ENCODE measurements at regions not wholly inside any gene's neighbourhood (a gene's known extent, or its start where the extent isn't known, plus 50 kb on each side); places are given as distances from the start of the nearest gene placed in this dataset.

DNA sequence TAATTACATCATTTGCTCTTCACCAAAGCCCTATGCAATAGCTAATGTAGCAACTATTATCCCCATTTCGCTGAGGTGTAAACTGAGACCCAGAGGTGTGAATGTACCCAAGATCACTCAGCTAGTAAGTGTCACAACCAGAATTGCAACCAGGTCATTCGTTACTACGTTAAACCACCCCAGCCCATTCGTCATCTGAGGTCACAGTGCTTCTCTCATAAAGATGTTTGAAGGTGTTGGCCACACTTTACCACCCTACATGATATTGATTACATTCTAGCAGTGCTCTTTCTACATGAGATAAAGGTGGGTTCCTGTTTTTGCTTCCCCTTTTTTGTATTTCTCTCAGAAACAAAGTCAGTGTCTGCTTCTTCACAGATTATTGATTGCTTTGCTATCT, 195.3 kb downstream of the ZBTB18 start:
- WGBS, 2 experiments: 93 to 94% methylated on average over 4 of the region's 4 CpGs
- Histone ChIP-seq H3K27ac (ENCODE audit: insufficient read depth, low read depth, low read length, poor library complexity, severe bottlenecking) (no peak overlapping the region), H3K36me3 (ENCODE audit: control insufficient read depth, insufficient read depth, low read length) (no peaks in the 10 kb centered on the region), H3K9me3 (ENCODE audit: control insufficient read depth, low read length) (no peaks in the 10 kb centered on the region), H3K4me1 (ENCODE audit: control insufficient read depth, insufficient read depth, low read length) (no peaks in the 10 kb centered on the region), H3K4me3 (ENCODE audit: insufficient read depth, low read depth, low read length) (no peak overlapping the region), H3K27me3 (ENCODE audit: control insufficient read depth, insufficient read depth, low read length, poor library complexity, severe bottlenecking) (no peaks in the 10 kb centered on the region)

DNA sequence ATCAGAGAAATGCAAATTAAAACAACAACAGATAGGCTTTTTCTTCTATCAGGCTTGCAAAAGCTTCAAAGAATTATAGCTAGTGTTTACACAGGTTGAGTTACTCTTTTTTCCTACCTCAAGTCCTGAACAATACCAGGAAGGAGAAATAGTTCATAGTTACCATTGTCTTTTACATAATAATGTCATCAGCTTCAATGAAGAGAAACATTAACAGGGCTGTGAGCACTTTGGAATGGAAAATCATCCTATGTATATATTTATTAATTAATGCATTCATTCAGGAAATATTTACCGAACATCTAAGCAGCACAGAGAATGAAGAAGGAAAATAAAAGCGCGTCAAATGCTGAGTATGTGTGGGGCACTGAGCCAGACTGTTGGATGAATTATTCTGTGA, 197.3 kb downstream of the ZBTB18 start:
- Histone ChIP-seq H3K9me3 (ENCODE audit: control insufficient read depth, low read length) (no peaks in the 10 kb centered on the region), H3K4me3 (ENCODE audit: insufficient read depth, low read depth, low read length) (no peak overlapping the region), H3K36me3 (ENCODE audit: control insufficient read depth, insufficient read depth, low read length) (no peaks in the 10 kb centered on the region), H3K4me1 (ENCODE audit: control insufficient read depth, insufficient read depth, low read length) (no peaks in the 10 kb centered on the region), H3K27ac (ENCODE audit: insufficient read depth, low read depth, low read length, poor library complexity, severe bottlenecking) (no peak overlapping the region), H3K27me3 (ENCODE audit: control insufficient read depth, insufficient read depth, low read length, poor library complexity, severe bottlenecking) (no peaks in the 10 kb centered on the region)
- 93 to 98% methylated on average over 3 of the region's 3 CpGs for WGBS, 2 experiments

DNA sequence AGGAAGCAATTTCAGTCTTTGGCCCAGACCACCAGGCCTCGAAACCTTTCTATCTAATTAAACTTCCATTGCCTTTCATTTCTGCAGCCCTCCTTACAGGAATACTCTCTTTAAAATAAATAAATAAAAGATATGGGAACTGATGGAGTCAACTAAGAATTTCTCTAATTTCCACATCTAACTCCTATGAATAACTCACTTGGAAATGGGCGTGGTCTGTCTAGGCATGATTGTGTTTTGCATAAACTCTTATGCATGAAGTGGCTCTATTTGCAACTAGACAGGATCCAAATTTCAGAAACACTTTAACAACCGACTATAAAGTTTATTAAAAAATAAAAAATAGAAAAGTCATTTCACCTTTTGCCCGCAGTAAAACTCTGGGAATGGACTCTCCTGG, 199.5 kb downstream of the ADSS2 start:
- H3K27ac ChIP-seq (ENCODE audit: insufficient read depth, low read depth, low read length, poor library complexity, severe bottlenecking): no peak overlapping the region
- no peaks in the 10 kb centered on the region for H3K27me3 ChIP-seq (ENCODE audit: control insufficient read depth, insufficient read depth, low read length, poor library complexity, severe bottlenecking)
- no peaks in the 10 kb centered on the region for H3K4me1 ChIP-seq (ENCODE audit: control insufficient read depth, insufficient read depth, low read length)
- H3K36me3 ChIP-seq (ENCODE audit: control insufficient read depth, insufficient read depth, low read length): no peaks in the 10 kb centered on the region
- H3K9me3 ChIP-seq (ENCODE audit: control insufficient read depth, low read length): no peaks in the 10 kb centered on the region
- WGBS, 2 experiments: 90 to 94% methylated on average over 2 to 4 of the region's 4 CpGs
- H3K4me3 ChIP-seq (ENCODE audit: insufficient read depth, low read depth, low read length): no peak overlapping the region

DNA sequence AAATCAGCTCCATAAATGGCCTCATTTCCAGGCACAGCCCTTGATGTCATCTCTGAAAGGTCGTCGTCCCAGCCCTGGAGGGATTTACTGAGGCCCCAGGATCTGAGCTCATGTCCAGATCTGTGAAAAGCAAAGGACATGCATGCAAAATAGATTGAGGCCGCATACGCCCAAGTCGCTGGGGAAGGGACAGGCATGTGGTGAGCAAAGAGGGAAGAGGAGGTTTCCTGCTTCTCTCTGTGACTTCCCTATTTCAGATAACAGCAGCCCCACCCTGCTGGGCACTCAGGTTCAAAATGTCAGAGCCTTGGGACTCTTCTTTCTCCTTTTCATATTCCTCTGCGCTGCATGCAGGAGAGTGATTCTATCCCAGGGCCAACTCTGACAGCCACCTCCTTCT, 197.2 kb downstream of the ADSS2 start:
- no peaks in the 10 kb centered on the region for H3K9me3 ChIP-seq (ENCODE audit: control insufficient read depth, low read length)
- WGBS, 2 experiments: 93 to 96% methylated on average over 6 of the region's 6 CpGs
- no peak overlapping the region for H3K4me3 ChIP-seq (ENCODE audit: insufficient read depth, low read depth, low read length)
- H3K27me3 ChIP-seq (ENCODE audit: control insufficient read depth, insufficient read depth, low read length, poor library complexity, severe bottlenecking): no peaks in the 10 kb centered on the region
- H3K36me3 ChIP-seq (ENCODE audit: control insufficient read depth, insufficient read depth, low read length): no peaks in the 10 kb centered on the region
- no peak overlapping the region for H3K27ac ChIP-seq (ENCODE audit: insufficient read depth, low read depth, low read length, poor library complexity, severe bottlenecking)
- no peaks in the 10 kb centered on the region for H3K4me1 ChIP-seq (ENCODE audit: control insufficient read depth, insufficient read depth, low read length)

DNA sequence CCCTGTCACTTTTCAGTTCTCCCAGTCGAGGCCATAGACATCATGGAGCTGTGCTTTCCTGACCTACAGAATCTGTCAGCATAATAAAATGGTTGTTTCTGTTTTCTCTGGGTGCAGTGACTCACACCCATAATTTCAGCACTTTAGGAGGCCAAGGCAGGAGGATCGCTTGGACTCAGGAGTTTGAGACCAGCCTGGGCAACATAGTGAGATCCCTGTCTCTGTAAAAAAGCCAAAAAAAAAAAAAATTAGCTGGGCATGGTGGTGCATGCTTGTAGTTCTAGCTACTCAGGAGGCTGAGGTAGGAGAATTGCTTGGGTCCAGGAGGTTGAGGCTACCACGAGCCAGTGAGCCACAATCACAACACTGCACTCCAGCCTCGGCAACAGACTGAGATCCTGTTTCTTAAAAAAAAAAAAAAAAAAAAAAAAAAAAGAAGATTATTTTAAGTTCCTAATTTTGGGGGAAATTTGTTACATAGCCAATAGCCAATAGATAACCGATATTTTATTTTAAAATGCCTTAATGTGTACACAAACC, 196.2 kb downstream of the ADSS2 start:
- Histone ChIP-seq H3K4me3 (ENCODE audit: insufficient read depth, low read depth, low read length) (no peak overlapping the region), H3K4me1 (ENCODE audit: control insufficient read depth, insufficient read depth, low read length) (no peaks in the 10 kb centered on the region), H3K27me3 (ENCODE audit: control insufficient read depth, insufficient read depth, low read length, poor library complexity, severe bottlenecking) (no peaks in the 10 kb centered on the region), H3K9me3 (ENCODE audit: control insufficient read depth, low read length) (no peaks in the 10 kb centered on the region), H3K27ac (ENCODE audit: insufficient read depth, low read depth, low read length, poor library complexity, severe bottlenecking) (no peak overlapping the region), H3K36me3 (ENCODE audit: control insufficient read depth, insufficient read depth, low read length) (no peaks in the 10 kb centered on the region)
- WGBS, 2 experiments: 92 to 97% methylated on average over 2 to 4 of the region's 5 CpGs

DNA sequence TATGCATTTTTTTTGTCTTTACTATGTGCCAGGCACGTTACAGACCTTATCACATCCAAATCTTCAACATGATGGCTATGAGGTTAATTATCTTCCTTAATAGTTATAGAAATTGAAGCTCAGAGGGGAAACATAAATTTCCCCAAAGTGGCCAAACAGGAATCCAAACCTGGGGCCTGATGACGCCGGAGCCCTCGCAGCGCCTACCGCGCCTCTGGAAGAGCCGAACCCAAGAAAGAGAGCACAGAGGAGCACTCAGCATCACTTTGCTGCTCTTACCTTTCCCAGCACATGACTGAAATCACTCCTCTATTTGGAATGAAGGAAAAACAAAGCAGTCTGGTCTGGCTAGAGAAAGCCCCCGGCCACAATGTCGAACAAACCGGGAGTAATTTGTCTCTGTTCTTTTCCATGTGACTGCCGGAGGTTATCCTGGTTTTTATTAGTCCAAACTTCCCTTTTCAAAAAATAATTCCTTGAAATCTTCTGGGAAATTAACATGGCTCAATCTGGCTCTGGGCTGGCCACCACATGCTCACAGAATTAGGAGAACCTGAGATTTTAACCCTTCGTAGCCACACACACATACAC, 195.5 kb downstream of the ADSS2 start:
- Histone ChIP-seq H3K27ac (ENCODE audit: insufficient read depth, low read depth, low read length, poor library complexity, severe bottlenecking) (no peak overlapping the region), H3K36me3 (ENCODE audit: control insufficient read depth, insufficient read depth, low read length) (no peaks in the 10 kb centered on the region), H3K4me1 (ENCODE audit: control insufficient read depth, insufficient read depth, low read length) (no peaks in the 10 kb centered on the region), H3K4me3 (ENCODE audit: insufficient read depth, low read depth, low read length) (no peak overlapping the region), H3K9me3 (ENCODE audit: control insufficient read depth, low read length) (no peaks in the 10 kb centered on the region), H3K27me3 (ENCODE audit: control insufficient read depth, insufficient read depth, low read length, poor library complexity, severe bottlenecking) (no peaks in the 10 kb centered on the region)
- 83 to 89% methylated on average over 12 of the region's 13 CpGs for WGBS, 2 experiments

DNA sequence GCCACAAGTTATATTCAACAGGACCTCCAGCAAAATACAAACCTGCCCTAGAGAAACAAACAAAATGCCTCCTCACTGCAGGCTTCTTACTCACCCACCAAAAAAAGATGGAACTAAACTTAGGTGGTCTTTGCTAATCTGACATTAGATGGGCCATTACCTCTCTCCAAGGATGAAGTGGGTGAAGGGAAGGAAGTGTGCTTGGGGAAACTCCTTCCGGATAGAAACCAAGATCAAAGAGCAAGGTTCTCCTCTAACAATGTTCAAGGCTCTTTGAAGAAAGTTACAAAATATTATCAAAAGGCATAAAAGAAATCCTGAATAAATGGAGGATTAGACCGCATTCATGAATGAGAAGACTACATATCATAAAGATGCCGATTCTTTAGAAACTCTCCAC, 187.5 kb downstream of the ADSS2 start:
- H3K9me3 ChIP-seq (ENCODE audit: control insufficient read depth, low read length): no peaks in the 10 kb centered on the region
- no peak overlapping the region for H3K4me3 ChIP-seq (ENCODE audit: insufficient read depth, low read depth, low read length)
- no peaks in the 10 kb centered on the region for H3K27me3 ChIP-seq (ENCODE audit: control insufficient read depth, insufficient read depth, low read length, poor library complexity, severe bottlenecking)
- WGBS, 2 experiments: 98% methylated on average over 3 of the region's 3 CpGs; no CpG with 5 or more reads in 1 of the 2 experiments
- no peak overlapping the region for H3K27ac ChIP-seq (ENCODE audit: insufficient read depth, low read depth, low read length, poor library complexity, severe bottlenecking)
- H3K4me1 ChIP-seq (ENCODE audit: control insufficient read depth, insufficient read depth, low read length): no peaks in the 10 kb centered on the region
- no peaks in the 10 kb centered on the region for H3K36me3 ChIP-seq (ENCODE audit: control insufficient read depth, insufficient read depth, low read length)

DNA sequence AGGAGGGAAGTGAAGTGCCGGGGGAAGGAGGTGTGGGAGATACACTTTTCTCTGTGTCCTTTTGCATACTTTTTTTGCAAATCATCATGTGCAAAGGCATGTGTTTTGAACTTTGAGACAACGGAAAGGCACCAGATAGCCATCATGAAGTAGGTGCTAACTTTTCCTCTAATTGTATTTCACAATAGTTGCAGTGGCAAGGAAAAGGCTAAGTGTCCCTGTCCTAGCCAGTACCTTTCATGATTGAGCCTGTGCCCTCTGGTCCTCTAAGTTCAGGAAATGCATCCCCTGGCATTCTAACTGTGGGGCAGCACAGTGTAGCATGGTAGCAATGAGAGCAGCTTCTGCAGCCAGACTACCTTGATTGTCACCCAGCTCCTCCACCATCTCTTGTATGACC, 186.2 kb downstream of the ADSS2 start:
- Histone ChIP-seq H3K9me3 (ENCODE audit: control insufficient read depth, low read length) (no peaks in the 10 kb centered on the region), H3K4me3 (ENCODE audit: insufficient read depth, low read depth, low read length) (no peak overlapping the region), H3K4me1 (ENCODE audit: control insufficient read depth, insufficient read depth, low read length) (no peaks in the 10 kb centered on the region), H3K27me3 (ENCODE audit: control insufficient read depth, insufficient read depth, low read length, poor library complexity, severe bottlenecking) (no peaks in the 10 kb centered on the region), H3K27ac (ENCODE audit: insufficient read depth, low read depth, low read length, poor library complexity, severe bottlenecking) (no peak overlapping the region), H3K36me3 (ENCODE audit: control insufficient read depth, insufficient read depth, low read length) (no peaks in the 10 kb centered on the region)
- 93 to 96% methylated on average over 2 of the region's 2 CpGs for WGBS, 2 experiments

DNA sequence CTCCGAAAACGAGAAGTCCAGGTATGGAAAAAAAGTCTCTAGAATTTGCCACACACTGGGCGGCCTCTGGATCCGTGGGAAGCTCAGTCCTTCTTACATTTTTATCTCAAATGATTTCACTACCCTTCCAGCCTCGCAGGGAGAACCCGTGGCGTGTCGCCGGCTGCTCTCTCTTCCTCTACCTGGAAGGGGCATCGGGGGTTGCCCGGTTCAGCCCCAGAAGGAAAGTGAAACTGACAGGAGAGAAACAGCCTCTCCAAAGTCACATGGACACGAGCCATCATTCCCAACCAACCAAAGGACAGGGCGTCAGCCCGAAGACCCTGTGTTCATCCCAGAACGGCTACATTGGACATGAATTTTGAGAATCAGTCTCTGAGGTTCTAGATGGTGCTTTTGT, 182.5 kb downstream of the ADSS2 start:
- no peak overlapping the region for H3K4me3 ChIP-seq (ENCODE audit: insufficient read depth, low read depth, low read length)
- no peaks in the 10 kb centered on the region for H3K36me3 ChIP-seq (ENCODE audit: control insufficient read depth, insufficient read depth, low read length)
- H3K27me3 ChIP-seq (ENCODE audit: control insufficient read depth, insufficient read depth, low read length, poor library complexity, severe bottlenecking): no peaks in the 10 kb centered on the region
- no peaks in the 10 kb centered on the region for H3K4me1 ChIP-seq (ENCODE audit: control insufficient read depth, insufficient read depth, low read length)
- 91 to 92% methylated on average over 15 of the region's 15 CpGs for WGBS, 2 experiments
- no peak overlapping the region for H3K27ac ChIP-seq (ENCODE audit: insufficient read depth, low read depth, low read length, poor library complexity, severe bottlenecking)
- no peaks in the 10 kb centered on the region for H3K9me3 ChIP-seq (ENCODE audit: control insufficient read depth, low read length)

DNA sequence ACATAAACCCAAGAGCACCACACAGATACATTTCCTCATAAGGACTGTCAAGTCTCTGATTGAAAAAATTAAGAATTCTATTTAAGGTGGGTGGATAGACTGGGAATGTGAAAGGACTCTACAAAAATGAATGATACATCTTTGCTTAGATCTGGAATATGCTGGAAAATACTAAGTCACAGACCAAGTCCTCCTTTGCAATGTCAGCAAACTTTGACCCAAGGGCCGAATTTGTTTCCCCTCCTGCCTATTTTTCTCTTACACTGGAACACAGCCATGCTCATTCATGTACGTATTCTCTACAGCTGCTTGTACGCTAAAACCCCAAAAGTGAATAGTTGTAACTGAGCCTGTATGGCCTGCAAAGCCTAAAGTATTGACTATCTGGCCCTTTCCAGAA, 180.7 kb downstream of the ADSS2 start:
- Histone ChIP-seq H3K36me3 (ENCODE audit: control insufficient read depth, insufficient read depth, low read length) (no peaks in the 10 kb centered on the region), H3K4me1 (ENCODE audit: control insufficient read depth, insufficient read depth, low read length) (no peaks in the 10 kb centered on the region), H3K27me3 (ENCODE audit: control insufficient read depth, insufficient read depth, low read length, poor library complexity, severe bottlenecking) (no peaks in the 10 kb centered on the region), H3K9me3 (ENCODE audit: control insufficient read depth, low read length) (no peaks in the 10 kb centered on the region), H3K27ac (ENCODE audit: insufficient read depth, low read depth, low read length, poor library complexity, severe bottlenecking) (no peak overlapping the region), H3K4me3 (ENCODE audit: insufficient read depth, low read depth, low read length) (no peak overlapping the region)
- 95 to 98% methylated on average over 3 of the region's 3 CpGs for WGBS, 2 experiments
